Activated CD4-positive, alpha-beta T cell treated with anti-CD3 and anti-CD28 coated beads for 24 hours (primary cell): ENCODE measurements at regions not wholly inside any gene's neighbourhood (a gene's known extent, or its start where the extent isn't known, plus 50 kb on each side); places are given as distances from the start of the nearest gene placed in this dataset.
"Not testable (repeated sequence)": the region's sequence is repeated elsewhere in the genome, so short reads cannot be mapped to it uniquely, and the experiment has no call there.

ENCODE experiments used
- DNase-seq, 2 donors: peaks; one replicate each; pipeline ENCODE4 v3.0.0-alpha.2; 2020; ENCODE audit warnings: low read depth in 2 of 2

DNA sequence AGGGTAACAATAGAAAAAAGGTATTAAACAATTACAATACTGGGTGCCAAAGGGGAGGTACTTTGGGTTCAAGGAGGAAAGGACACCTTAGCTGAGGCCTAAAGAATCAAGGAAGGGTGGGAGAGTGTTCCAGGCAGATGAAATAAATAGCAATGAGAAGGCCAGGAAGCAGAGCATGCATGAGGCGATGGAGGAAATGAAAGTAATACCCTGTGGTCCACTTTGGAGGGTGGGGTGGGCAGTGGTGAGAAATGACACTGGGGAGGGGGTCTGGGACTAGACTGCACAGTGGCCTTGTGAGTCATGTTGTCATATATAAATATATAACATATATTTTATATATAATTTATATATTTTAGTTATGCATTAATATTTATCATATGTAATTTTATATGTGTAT is 55.9 kb downstream of the BHLHE40 start:
- DNase-seq = no peak

DNA sequence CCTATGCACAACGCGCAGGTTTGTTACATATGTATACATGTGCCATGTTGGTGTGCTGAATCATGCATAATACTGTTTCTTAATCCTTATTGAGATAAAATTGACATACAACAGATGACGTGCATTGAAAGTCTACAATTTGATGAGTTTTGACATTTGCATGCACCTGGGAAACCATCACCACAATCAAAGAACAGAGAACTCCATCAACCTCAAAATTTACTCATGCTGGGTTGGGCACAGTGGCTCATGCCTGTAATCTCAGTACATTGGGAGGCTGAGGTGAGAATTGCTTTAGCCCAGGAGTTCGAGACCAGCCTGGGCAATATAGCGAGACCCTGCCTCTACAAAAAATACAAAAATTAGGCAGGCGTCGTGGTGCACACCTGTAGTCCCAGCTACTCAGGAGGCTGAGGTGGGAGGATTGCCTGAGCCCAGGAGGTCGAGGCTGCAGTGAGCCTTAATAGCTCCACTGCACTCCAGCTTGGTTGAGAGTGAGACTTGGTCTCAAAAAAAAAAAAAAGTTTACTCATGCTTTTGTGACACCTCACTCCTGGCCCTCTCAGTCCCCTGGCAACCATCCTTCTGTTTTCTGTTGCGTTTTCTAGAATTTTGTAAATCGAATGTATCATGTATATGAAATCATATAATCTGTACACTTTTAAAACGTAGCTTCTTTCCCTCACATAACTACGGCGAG is 56.6 kb downstream of the BHLHE40 start:
- DNase-seq = no peak

DNA sequence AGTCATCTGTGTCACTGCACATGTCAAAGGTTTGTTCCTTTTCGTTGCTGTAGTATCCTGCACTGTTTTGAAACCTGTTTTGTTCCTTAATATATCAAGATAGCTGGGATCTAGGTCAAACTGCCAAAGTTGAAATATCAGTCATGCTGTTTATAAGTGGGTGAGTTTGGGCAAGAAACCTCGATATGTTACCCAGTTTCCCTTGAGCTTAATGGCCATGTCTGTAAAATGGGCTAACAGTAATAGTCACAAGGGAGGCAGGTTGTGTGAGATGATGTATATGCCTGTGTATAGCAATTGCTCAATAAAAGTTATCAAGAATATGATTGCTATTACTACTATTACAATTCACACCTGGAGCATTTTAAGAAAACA is 57.1 kb downstream of the BHLHE40 start:
- no peak for DNase-seq

DNA sequence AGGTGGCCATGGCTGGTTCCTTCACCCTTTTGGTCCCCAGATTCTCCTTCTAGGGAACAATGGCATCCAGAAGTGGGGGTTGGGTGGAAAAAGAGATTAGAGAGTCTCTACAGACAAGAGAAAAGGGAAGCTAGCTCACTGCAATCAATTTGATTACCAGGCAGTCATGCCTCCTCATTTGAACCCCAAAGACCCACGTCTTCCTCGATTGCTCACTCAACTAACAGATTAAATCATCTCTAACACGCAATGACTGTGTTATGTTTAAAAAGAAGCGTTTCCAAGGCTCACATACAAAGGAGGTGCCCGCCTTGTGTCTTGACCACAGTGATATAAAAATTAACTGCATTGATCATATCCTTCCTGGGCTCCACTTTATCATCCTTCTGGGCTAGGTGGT is 57.6 kb downstream of the BHLHE40 start:
- DNase-seq = no peak

DNA sequence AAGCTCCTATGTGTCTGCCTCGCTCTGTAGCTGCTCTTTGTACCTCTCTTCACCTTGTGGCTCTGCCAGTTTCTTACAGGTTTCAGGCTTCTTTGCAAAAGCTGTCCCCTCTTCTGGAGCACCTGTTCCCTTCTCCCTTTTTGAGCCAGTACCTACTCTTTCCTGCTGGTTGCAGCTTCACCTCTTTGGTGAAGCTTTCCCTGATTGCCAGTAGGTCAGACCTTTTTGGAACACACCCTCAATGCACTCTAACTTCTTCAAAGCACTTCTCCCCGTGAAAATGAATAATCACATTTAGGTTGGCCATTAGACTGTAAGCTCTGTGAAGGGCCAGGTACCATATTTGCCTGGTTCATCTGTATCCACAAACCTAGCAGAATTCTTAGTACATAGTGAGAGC is 60.3 kb downstream of the BHLHE40 start:
- no peak for DNase-seq

DNA sequence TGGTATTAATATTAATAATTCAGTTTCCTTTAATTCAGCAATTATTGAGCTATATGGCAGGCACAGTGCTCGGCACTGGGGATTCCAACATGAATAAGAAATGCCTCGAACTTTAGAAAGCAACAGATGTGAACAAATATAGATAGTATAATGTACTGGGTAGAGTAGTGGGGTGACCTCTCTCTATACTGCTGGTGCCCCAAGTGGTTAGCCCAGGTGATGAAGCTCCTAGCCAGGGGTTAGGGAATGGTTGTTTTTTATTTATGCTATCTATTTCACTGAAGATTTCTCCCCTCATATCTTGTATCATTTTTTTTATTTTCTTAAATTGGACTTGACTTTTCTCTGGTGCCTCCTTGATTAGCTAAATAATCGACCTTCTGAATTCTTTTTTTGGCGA is 62.1 kb downstream of the BHLHE40 start:
- no peak for DNase-seq

DNA sequence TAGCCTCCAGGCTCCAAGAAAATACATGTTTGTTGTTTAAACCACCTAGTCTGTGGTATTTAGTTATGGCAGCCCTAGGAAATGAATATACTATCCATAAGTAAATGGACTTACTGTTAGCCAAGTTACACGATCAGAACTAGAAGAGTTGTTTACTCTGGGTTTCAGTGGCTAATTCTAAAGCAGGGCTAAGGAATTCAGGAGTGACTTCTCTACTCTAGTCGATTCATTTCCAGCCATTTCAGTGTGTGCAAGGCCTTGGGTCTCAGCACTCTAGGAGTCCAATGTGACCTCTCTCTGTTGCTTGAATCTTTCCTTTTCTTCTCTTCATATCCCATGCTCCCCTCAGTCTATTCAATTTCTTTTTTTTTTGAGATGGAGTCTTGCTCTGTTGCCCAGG is 66.7 kb downstream of the BHLHE40 start:
- DNase-seq = no peak

DNA sequence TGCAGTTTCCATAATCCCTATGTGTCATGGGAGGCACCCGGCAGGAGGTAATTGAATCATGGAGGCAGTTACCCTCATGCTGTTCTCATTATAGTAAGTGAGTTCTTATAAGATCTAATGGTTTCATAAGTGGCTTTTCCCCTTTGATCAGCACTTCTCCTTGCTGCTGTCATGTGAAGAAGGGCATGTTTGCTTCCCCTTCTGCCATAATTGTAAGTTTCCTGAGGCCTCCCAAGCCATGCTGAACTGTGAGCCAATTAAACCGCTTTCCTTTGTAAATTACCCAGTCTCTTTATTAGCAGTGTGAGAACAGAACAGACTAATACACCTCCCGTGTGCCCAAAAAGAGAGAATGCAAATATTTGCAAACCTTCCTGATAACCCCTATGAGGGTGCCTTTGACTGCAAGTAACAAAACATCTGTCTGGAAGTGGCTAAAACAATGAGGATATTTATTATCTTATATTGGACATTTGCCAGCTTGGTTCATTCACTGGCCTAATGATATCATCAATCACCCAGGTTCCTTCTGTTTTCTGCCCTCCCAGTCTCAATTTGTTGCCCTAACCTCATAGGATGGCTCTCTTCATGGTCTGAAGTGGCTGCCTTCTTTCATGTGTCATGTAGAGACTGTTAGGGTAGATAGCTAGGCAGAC is 68.7 kb downstream of the BHLHE40 start:
- no peak for DNase-seq

DNA sequence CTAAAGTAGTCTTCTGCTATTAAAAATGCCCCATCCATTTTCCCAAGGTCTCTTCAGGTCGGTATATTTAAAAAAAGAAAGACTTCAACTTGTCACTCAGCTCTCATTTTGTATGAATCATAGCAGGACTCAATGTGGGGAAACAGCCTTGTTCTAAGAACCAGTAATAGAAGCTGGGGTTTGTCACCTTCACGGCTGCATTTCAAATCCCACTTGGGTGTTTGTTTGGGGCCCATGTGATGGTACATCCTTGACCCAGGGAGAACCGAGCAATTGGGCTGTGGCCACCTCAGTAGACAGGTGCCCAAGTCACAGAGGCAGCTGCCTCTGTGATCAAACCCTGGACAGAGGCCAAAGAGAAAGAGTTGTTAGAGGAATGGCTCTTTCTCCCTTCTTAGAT is 70.3 kb upstream of the ARL8B start:
- DNase-seq = no peak

DNA sequence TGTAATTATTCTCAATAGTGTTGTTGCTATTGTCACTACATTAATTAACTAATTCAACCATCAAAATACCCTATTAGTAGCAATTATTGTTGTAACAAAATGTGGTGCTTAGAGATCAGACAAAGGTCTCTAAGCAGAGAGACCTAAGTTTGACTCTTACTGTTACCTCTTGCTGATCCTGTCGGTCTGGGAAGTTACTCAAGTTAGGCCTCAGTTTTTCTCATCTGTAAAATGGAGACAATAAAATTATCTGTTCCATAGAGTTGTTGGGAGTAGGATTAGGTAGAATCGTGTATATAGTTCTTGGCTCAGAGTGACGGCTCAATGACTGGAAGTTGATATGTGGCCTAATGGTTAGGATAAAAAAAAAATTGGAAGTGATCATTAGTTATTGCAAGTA is 69.8 kb upstream of the ARL8B start:
- DNase-seq = no peak

DNA sequence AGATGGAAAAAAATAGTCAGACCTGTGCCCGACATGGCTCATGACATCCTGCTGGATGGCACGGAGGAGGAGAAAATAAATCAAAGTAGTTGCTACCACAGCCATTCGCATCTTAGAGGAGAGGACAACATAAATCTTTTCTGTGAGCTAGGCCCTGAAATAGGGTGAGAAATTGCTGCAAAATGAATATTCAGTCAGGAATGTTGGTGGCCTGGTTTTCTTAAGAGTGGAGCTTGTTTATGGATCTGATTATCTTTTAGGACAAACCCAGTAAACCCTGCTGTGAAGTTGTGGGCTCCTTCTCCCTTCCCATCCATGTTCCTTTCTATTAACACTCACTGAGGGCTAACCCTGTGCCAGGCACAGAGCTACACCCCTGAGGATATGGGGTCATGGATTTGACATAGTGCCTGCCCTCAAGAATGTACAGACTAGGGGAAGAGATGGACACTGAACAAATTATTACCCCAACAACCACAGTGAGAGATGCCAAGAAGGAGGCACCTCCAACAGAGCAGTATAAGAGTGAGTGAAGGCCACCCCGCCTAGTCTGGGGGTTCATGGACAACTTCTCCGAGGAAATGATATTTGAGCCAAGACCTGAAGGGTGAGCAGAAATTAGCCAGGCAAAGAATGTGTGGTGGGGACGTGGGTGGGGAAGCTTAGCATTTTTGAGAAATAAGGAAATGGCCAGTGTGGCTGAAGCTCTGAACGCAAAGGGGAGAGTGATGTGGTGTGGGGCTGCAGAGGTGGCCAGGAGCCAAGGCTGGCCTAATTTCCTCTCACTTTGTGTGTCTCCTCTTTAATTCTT is 68.9 kb upstream of the ARL8B start:
- DNase-seq = no peak

DNA sequence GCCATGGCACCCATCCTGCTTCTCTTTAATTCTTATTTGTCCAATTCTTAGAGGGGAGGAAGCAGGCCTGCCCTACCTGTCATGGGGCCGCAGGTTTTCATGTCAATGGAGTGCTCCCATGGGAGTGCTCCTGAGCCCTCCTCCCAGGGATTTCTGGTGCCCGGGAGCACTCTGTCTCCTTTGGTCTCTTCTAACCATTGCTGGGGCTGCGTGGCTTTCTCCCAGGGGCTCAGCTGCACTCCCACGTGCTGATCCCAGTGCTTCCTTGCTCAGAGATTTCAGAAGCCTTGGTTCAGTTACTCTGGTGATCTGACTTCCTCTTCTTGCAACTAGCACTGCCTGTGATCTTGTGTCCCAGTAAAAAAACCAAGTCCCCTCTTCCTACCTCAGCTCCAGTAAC is 68.0 kb upstream of the ARL8B start:
- no peak for DNase-seq

DNA sequence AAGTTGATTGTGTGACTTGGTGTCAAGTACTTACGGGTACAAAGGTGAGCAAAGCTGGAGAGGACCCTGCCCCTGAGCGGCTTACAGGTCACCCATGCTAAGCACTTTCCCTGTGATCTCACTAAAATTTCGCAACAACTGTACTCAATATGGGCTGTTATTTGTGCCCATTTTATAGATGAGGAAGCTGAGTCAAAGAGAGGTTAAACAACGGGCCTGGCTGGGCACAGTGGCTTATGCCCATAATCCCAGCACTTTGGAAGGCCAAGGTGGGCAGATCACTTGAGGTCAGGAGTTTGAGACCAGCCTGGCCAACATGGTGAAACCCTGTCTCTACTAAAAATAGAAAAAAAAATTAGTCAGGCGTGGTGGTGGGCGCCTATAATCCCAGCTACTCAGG is 67.5 kb upstream of the ARL8B start:
- not testable (repeated sequence) for DNase-seq

DNA sequence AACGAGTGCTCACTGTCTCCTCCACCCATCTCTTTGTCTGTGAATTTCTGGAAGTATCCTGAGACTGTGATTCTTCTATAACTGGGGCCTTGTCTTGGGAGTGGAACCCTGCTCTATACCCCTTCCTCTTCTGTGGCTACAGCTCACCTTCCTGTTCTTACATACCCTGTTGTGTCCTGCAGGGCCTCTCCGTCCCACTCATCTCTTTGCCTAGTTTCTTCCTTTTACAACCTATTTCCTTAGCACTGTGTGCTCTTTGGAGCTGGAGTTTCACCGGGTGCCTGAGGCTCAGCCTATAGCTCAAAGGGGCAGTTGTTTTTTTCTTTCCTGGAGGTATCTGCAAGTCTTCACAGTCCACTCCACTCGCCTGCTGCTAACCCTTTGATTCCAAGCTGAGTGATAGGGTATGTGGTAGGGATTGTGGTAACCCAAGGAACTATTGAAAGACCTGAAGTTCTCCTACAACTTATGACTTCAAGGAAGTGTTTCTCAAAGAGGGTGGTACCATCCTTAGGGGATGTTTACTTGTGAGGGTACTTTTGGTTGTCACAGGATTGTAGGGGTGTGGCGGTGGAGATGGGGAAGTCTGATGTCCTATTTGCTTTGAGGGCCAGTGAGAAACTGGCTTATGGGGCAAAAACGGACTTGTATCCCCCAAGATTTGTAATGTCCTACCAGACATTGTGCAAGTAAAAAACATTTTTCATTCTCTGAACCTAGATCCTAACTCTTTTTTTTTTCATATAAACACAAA is 66.6 kb upstream of the ARL8B start:
- DNase-seq = no peak

DNA sequence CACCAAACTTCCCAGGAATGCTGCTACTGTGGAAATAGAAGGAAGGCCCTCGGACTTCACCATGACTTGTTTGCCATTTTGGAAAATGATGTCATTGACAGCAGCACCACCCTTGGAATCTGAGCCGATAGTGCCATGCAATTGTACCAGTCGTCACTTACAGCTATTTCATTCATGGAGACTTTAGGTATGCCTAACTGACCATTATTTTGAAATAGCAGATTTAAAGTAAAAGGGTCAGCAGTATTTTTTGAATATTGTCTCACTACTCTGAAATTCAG is 66.0 kb upstream of the ARL8B start:
- no peak for DNase-seq

DNA sequence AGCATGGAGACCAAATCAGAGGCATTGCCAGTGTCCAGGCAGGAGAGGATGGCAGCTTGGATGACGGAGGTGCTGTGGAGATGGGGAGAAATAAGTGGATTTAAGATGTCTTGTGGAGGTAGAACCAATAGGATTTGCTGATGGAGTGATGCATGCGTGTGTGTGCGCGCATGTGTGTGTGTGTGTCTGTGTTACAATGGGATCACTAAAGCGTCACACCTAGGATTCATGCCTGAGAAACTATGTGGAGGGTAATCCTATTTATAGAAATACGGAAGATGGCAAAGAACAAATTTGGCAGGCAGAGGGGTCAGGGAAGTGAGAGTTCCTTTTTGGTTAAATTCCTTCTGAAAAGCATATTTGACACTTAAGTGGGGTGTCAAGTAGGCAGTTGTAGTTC is 64.8 kb upstream of the ARL8B start:
- DNase-seq = no peak

DNA sequence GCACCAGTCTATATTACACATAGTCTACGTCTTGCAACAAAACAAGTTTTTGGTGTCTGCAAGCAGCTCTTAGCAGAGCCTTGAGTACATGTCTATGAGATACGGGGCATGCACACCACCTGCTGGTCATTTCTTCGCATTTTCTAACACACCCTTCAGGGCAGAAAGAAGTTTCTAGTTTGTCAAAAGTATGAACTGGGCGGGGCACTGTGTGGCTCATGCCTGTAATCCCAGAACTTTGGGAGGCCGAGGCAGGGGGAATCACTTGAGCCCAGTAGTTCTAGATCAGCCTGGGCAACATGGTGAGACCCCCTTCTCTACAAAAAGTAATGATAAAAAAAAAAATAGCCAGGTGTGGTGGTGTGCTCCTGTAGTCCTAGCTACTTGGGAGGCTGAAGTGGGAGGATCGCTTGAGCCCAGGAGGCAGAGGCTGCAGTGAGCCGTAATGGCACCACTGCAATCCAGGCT is 64.2 kb upstream of the ARL8B start:
- peak; percentile 45 to 51 for DNase-seq

DNA sequence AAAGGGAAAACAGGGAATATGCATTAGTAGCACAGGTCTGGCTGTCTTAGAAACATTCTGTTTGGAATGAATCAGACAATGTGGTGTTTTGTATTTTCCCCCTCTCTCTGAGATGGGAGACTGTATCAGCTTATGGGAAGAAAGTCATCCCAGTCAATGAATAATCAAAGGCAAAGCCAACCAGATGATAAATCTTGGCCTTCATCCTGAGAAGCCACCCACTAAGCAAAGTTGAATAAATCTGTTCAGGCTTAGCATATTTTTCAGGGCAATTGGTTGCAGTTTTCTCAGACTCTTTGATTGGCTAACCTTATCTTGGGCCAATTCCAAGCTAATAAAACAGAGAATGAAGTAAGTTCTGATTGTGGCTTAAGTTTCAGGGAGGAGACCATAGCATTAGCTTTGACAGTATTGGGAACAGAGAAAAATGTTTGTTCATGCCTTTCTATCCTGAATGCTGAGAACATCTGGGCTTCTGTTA is 63.6 kb upstream of the ARL8B start:
- no peak for DNase-seq

DNA sequence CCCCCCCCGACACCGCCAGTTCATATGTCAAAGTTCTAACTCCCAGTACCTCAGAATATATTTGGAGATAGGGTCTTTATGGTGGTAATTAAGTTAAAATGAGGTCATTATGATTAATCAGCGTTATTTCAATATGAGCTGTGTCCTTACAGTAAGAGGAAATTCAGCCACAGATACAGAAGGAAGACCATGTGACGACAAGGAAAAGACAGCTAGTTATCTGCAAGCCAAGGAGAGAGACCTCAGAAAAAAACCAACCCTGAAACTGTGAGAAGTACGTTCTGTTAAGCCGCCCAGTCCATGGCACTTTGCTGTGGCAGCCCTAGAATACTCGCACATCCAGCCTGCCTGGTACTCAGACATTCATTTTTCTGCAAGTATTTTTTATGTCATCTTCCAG is 62.3 kb upstream of the ARL8B start:
- no peak for DNase-seq

DNA sequence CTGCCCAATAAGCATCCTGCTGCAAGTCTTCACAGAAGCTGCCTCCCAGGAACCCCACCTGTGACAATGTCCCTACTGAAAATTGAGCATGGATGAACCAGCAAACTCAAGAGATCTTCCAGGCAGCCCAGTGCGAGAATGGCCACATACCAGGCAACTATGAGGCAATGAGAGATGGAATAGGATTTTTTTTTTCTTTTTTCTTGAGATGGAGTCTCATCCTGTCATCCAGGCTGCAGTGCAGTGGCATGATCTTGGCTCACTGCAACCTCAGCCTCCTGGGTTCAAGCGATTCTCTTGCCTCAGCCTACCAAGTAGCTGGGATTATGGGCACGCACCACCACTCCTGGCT is 60.9 kb upstream of the ARL8B start:
- DNase-seq = no peak

DNA sequence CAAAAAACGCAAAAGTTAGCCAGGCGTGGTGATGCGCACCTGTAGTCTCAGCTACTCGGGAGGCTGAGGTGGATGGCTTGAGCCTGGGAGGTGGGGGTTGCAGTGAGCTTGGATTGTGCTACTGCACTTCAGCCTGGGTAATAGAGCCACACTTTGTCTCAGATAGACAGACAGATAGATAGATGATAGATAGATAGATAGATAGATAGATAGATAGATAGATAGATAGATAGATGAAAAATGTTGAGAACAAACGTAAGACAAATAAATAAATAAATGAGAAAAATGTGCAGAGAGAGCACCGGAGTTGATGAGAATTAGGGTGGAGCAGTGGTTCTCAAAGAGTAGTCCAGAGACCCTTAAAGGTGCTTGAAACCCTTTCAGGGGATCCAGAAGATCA is 58.4 kb upstream of the ARL8B start:
- no peak for DNase-seq

DNA sequence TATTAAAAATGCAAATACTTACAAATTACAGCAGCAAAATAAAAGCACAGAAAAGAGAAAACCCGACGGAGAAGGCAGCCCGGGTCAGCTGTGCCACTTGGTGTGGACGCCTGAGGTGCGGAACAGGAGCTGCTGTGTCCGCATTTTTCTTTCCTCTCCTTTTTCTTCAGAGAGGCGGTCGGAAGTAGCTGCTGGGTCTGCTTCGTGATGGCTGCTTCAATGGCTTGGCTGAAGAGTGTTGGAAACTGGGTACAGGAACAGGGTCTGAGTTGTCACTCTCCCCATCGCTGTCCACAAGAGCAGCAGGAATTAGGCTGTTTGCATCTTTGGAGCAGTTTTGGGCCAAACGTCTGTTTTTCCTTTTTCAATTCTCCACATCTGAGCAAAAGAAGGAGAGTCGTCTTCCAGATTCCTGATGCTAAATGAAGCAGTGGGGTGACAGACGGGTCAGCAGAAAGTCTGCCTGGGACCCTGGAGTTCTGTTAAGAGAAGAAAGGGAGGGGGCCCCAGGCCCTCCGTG is 53.5 kb upstream of the ARL8B start:
- DNase-seq = no peak
